ENCODE measurements at regions not wholly inside any gene's neighbourhood (a gene's known extent, or its start where the extent isn't known, plus 50 kb on each side); places are given as distances from the start of the nearest gene placed in this dataset.
"Not testable (repeated sequence)": the region's sequence is repeated elsewhere in the genome, so short reads cannot be mapped to it uniquely, and the experiment has no call there.

- not testable (repeated sequence) for TF ChIP-seq CTCF (IDR thresholded peaks at IDR 0.05; ENCODE audit: poor library complexity); EZH2 (IDR thresholded peaks at IDR 0.05; ENCODE audit: borderline replicate concordance); EZH2phosphoT487 (IDR thresholded peaks at IDR 0.05; ENCODE audit: low read depth, severe bottlenecking, unreplicated experiment)
Observed at GRCh38 chr1:99405325-99405724, 141.0 kb downstream of the PLPPR4 start.
